ENCODE measurements at regions not wholly inside any gene's neighbourhood (a gene's known extent, or its start where the extent isn't known, plus 50 kb on each side); places are given as distances from the start of the nearest gene placed in this dataset.

GRCh38 chr15:98375513-98376340 lies 272.6 kb upstream of the IGF1R start:
- H3K4me3 ChIP-seq (replicated peaks; ENCODE audit: insufficient read depth, low read length), result no peak overlapping the region
- H3K27me3 ChIP-seq (ENCODE audit: insufficient read depth, poor library complexity, severe bottlenecking), result no peaks in the 10 kb centered on the region
- H3K27ac ChIP-seq (replicated peaks), result no peak overlapping the region
- TF ChIP-seq SPI1 (IDR thresholded peaks at IDR 0.05; ENCODE audit: borderline replicate concordance, low read depth) (no peak), CTCF (IDR thresholded peaks at IDR 0.05; ENCODE audit: insufficient read depth, low read length) (no peak)
- TF ChIP-seq, protein P1, sequence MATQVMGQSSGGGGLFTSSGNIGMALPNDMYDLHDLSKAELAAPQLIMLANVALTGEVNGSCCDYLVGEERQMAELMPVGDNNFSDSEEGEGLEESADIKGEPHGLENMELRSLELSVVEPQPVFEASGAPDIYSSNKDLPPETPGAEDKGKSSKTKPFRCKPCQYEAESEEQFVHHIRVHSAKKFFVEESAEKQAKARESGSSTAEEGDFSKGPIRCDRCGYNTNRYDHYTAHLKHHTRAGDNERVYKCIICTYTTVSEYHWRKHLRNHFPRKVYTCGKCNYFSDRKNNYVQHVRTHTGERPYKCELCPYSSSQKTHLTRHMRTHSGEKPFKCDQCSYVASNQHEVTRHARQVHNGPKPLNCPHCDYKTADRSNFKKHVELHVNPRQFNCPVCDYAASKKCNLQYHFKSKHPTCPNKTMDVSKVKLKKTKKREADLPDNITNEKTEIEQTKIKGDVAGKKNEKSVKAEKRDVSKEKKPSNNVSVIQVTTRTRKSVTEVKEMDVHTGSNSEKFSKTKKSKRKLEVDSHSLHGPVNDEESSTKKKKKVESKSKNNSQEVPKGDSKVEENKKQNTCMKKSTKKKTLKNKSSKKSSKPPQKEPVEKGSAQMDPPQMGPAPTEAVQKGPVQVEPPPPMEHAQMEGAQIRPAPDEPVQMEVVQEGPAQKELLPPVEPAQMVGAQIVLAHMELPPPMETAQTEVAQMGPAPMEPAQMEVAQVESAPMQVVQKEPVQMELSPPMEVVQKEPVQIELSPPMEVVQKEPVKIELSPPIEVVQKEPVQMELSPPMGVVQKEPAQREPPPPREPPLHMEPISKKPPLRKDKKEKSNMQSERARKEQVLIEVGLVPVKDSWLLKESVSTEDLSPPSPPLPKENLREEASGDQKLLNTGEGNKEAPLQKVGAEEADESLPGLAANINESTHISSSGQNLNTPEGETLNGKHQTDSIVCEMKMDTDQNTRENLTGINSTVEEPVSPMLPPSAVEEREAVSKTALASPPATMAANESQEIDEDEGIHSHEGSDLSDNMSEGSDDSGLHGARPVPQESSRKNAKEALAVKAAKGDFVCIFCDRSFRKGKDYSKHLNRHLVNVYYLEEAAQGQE (IDR thresholded peaks at IDR 0.05; ENCODE audit: insufficient replicate concordance, low read depth), result no peak
- DNase-seq (ENCODE audit: low read depth in 1 of 2, low spot score in 1 of 2), result no peak

DNA sequence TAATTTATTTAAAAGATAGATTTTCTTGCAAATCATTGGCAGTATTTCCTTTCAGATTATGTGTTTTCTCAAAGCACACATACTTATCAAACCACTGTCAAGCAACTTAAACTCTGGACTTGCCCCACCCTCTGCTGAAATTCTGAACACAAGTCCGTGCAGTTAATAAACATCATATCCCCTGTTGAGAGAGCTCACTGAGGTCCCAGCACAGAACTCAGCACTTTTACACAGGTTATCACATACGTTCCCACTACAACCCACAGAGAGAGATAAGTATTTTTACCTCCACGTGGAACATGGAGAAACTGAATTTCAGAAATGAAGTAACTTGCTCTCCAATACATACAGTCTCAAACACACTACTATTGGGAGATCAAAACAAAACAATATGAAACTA lies 267.6 kb upstream of the IGF1R start:
- no peak for DNase-seq (ENCODE audit: low read depth in 1 of 2, low spot score in 1 of 2)
- no peak overlapping the region for H3K27ac ChIP-seq (replicated peaks)
- peaks cover 2% of the 10 kb centered on the region for H3K27me3 ChIP-seq (ENCODE audit: insufficient read depth, poor library complexity, severe bottlenecking)
- H3K4me3 ChIP-seq (replicated peaks; ENCODE audit: insufficient read depth, low read length), result no peak overlapping the region
- no peak for TF ChIP-seq CTCF (IDR thresholded peaks at IDR 0.05; ENCODE audit: insufficient read depth, low read length)
- TF ChIP-seq POLR2AphosphoS5 (IDR thresholded peaks at IDR 0.05; ENCODE audit: low read depth), result no peak
- TF ChIP-seq GABPA (IDR thresholded peaks at IDR 0.05; ENCODE audit: low read depth), result no peak
- TF ChIP-seq, protein P1 (IDR thresholded peaks at IDR 0.05; ENCODE audit: insufficient replicate concordance, low read depth), result no peak
- no peak for TF ChIP-seq SPI1 (IDR thresholded peaks at IDR 0.05; ENCODE audit: borderline replicate concordance, low read depth)

DNA sequence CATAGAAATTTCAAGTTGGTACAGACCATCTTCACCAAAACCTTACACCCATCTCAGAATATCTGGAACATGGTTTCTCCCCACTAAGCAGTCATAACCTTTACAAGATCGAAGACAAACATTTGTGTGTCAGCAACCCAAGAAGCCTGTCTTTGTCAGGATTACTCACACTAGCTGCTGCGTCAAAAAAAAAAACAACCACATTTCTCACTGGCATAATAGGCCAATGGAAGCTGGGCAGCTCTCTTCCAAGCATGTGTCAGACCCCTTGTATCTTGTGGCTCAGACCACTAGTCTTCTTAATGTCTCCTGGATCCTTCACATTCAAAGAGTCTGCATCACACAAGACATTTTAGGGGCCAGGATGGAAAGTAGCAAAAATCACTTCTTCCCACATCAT lies 266.9 kb upstream of the IGF1R start:
- TF ChIP-seq POLR2AphosphoS5 (IDR thresholded peaks at IDR 0.05; ENCODE audit: low read depth), result no peak
- TF ChIP-seq, protein P1 (IDR thresholded peaks at IDR 0.05; ENCODE audit: insufficient replicate concordance, low read depth), result no peak
- TF ChIP-seq CTCF (IDR thresholded peaks at IDR 0.05; ENCODE audit: insufficient read depth, low read length), result no peak
- no peak for TF ChIP-seq GABPA (IDR thresholded peaks at IDR 0.05; ENCODE audit: low read depth)
- TF ChIP-seq SPI1 (IDR thresholded peaks at IDR 0.05; ENCODE audit: borderline replicate concordance, low read depth), result no peak
- Histone ChIP-seq H3K27me3 (ENCODE audit: insufficient read depth, poor library complexity, severe bottlenecking) (peaks cover 2% of the 10 kb centered on the region), H3K27ac (replicated peaks) (no peak overlapping the region), H3K4me3 (replicated peaks; ENCODE audit: insufficient read depth, low read length) (no peak overlapping the region)
- DNase-seq (ENCODE audit: low read depth in 1 of 2, low spot score in 1 of 2), result no peak
